Ishikawa (cell line): ENCODE measurements at regions not wholly inside any gene's neighbourhood (a gene's known extent, or its start where the extent isn't known, plus 50 kb on each side); places are given as distances from the start of the nearest gene placed in this dataset.

Experiments used
- CEBPB ChIP-seq: IDR thresholded peaks from 2 replicates; pipeline ENCODE4 v1.6.1; 2012
- CREB1 ChIP-seq: IDR thresholded peaks from 2 replicates; pipeline ENCODE4 v1.6.1; 2012; ENCODE audit warnings: low read depth
- EGR1 ChIP-seq: IDR thresholded peaks from 2 replicates; pipeline ENCODE4 v1.6.1; 2012
- EP300 ChIP-seq: IDR thresholded peaks from 2 replicates; pipeline ENCODE4 v1.6.1; 2012; ENCODE audit warnings: borderline replicate concordance
- FOXM1 ChIP-seq: IDR thresholded peaks from 2 replicates; pipeline ENCODE4 v1.6.1; 2012; ENCODE audit warnings: low read depth, borderline replicate concordance
- MAX ChIP-seq: IDR thresholded peaks from 2 replicates; pipeline ENCODE4 v1.6.1; 2012
- NFIC ChIP-seq: IDR thresholded peaks from 2 replicates; pipeline ENCODE4 v1.6.1; 2012
- RAD21 ChIP-seq: IDR thresholded peaks from 2 replicates; pipeline ENCODE4 v1.6.1; 2012; ENCODE audit warnings: low read depth
- REST ChIP-seq: IDR thresholded peaks from 2 replicates; pipeline ENCODE4 v1.6.1; 2012; ENCODE audit warnings: low read depth, mild to moderate bottlenecking
- TAF1 ChIP-seq: IDR thresholded peaks from 2 replicates; pipeline ENCODE4 v1.6.1; 2012; ENCODE audit warnings: low read depth, mild to moderate bottlenecking
- TCF12 ChIP-seq: IDR thresholded peaks from 2 replicates; pipeline ENCODE4 v1.6.1; 2012; ENCODE audit warnings: low read depth
- TEAD4 ChIP-seq: IDR thresholded peaks from 2 replicates; pipeline ENCODE4 v1.6.1; 2012
- USF1 ChIP-seq: IDR thresholded peaks from 2 replicates; pipeline ENCODE4 v1.6.1; 2012
- YY1 ChIP-seq: IDR thresholded peaks from 2 replicates; pipeline ENCODE4 v1.6.1; 2012; ENCODE audit warnings: low read depth
- ZBTB7A ChIP-seq: IDR thresholded peaks from 2 replicates; pipeline ENCODE4 v1.6.1; 2012; ENCODE audit warnings: low read depth

- TF ChIP-seq USF1, result no peak
- TF ChIP-seq EGR1, result no peak
- TF ChIP-seq MAX, result no peak
- no peak for TF ChIP-seq TEAD4
- TF ChIP-seq NFIC, result no peak
- TF ChIP-seq TAF1, result no peak
- TF ChIP-seq FOXM1, result no peak
- TF ChIP-seq EP300, result no peak
- no peak for TF ChIP-seq ZBTB7A
- TF ChIP-seq RAD21, result no peak
- no peak for TF ChIP-seq CREB1
- TF ChIP-seq YY1, result no peak
- no peak for TF ChIP-seq REST
- no peak for TF ChIP-seq CEBPB
- TF ChIP-seq TCF12, result no peak
These were observed 339.1 kb upstream of the NPVF start for GRCh38 chr7:25567430-25567829.

- TF ChIP-seq NFIC, result no peak
- TF ChIP-seq TEAD4, result no peak
- TF ChIP-seq TAF1, result no peak
- no peak for TF ChIP-seq CREB1
- no peak for TF ChIP-seq CEBPB
- no peak for TF ChIP-seq MAX
- no peak for TF ChIP-seq TCF12
These were observed 341.5 kb upstream of the NPVF start for GRCh38 chr7:25569765-25570164.

- TF ChIP-seq CEBPB (no peak), RAD21 (no peak), ZBTB7A (no peak), EGR1 (no peak), USF1 (no peak), YY1 (no peak), EP300 (no peak), REST (no peak), NFIC (no peak), TAF1 (no peak), CREB1 (no peak), TCF12 (no peak)
These were observed 344.1 kb upstream of the NPVF start for GRCh38 chr7:25572423-25572822.

- TF ChIP-seq CREB1 (no peak), YY1 (no peak), EGR1 (no peak)
These were observed 346.5 kb upstream of the NPVF start for GRCh38 chr7:25574828-25575227.

- TF ChIP-seq TEAD4, result no peak
- no peak for TF ChIP-seq MAX
- TF ChIP-seq ZBTB7A, result no peak
- TF ChIP-seq NFIC, result peak; percentile 42; the same call in 1 of the 2 replicates
These were observed 347.3 kb upstream of the NPVF start for GRCh38 chr7:25575634-25576033.

GRCh38 chr7:25578991-25579777 is 350.9 kb upstream of the NPVF start:
- no peak for TF ChIP-seq TEAD4

GRCh38 chr7:25579778-25580075 is 351.4 kb upstream of the NPVF start:
- TF ChIP-seq MAX (no peak), TCF12 (no peak), CEBPB (no peak), EGR1 (no peak), YY1 (no peak), FOXM1 (no peak), RAD21 (no peak), NFIC (no peak), EP300 (no peak), TAF1 (no peak), USF1 (no peak), REST (no peak), TEAD4 (no peak), CREB1 (no peak), ZBTB7A (no peak)
